GM19372 (cell line): ENCODE measurements at regions not wholly inside any gene's neighbourhood (a gene's known extent, or its start where the extent isn't known, plus 50 kb on each side); places are given as distances from the start of the nearest gene placed in this dataset.
"Not testable (repeated sequence)": the region's sequence is repeated elsewhere in the genome, so short reads cannot be mapped to it uniquely, and the experiment has no call there.

Experiments
- ATAC-seq: cut with Tn5 transposase; IDR thresholded peaks from one replicate; pipeline ENCODE4 v1.9.1; 2021; ENCODE audit warnings: mild to moderate bottlenecking, low read depth, moderate library complexity; ENCODE audit not compliant: unreplicated experiment

- ATAC-seq = no peak
Observed at GRCh38 chr4:165806613-165807012, 66.4 kb upstream of the TLL1 start.

- no peak for ATAC-seq
Observed at GRCh38 chr4:165810726-165811125, 62.3 kb upstream of the TLL1 start.

- no peak for ATAC-seq
Observed at GRCh38 chr4:165813606-165814005, 59.4 kb upstream of the TLL1 start.

- ATAC-seq = no peak
Observed at GRCh38 chr4:165814256-165815020, 58.6 kb upstream of the TLL1 start.

GRCh38 chr4:165819126-165819525 is 53.9 kb upstream of the TLL1 start:
- not testable (repeated sequence) for ATAC-seq
